ENCODE measurements at regions not wholly inside any gene's neighbourhood (a gene's known extent, or its start where the extent isn't known, plus 50 kb on each side); places are given as distances from the start of the nearest gene placed in this dataset.
A peak's percentile ranks its signal among the peaks of the same experiment; 100 is the strongest.

GRCh38 chr2:21438949-21439348 lies 315.2 kb downstream of the TDRD15 start:
- no peak overlapping the region for H3K27ac ChIP-seq
- no peak for FAIRE-seq
- ATAC-seq: no peak
- H3K4me3 ChIP-seq: no peak overlapping the region
- 36% methylated on average over 3 of the region's 3 CpGs for WGBS (ENCODE audit: missing lambda C conversion rate)
- TF ChIP-seq EHF (CRISPR knock-in tag; IDR thresholded peaks at IDR 0.05) (no peak), SMC3 (IDR thresholded peaks at IDR 0.05) (no peak), HOXB5 (CRISPR knock-in tag; IDR thresholded peaks at IDR 0.05) (no peak), CBX2 (IDR thresholded peaks at IDR 0.05; ENCODE audit: borderline replicate concordance, low read depth) (no peak), MAZ (IDR thresholded peaks at IDR 0.05; ENCODE audit: borderline replicate concordance, low read depth, low read length) (no peak), GATA3 (IDR thresholded peaks at IDR 0.05; ENCODE audit: borderline replicate concordance) (no peak), HEYL (CRISPR knock-in tag; IDR thresholded peaks at IDR 0.05) (no peak), ZNF302 (CRISPR knock-in tag; IDR thresholded peaks at IDR 0.05) (no peak), RFX5 (IDR thresholded peaks at IDR 0.05) (no peak), SREBF2 (IDR thresholded peaks at IDR 0.05) (no peak), NFE2L2 (conservative IDR thresholded peaks at IDR 0.05; ENCODE audit: low read length) (no peak)
- H3K9me3 ChIP-seq: no peaks in the 10 kb centered on the region
- ChIA-PET POLR2A (no interaction called here), CTCF (interaction anchor here (1.3 kb wide), 1 partner anchor 8 kb away, joined by 3 read pairs; no protein-coding TSS in a partner anchor)
- no peak overlapping the region for H3K4me2 ChIP-seq
- DNase-seq (ENCODE audit: low read depth in 1 of 2, low spot score in 1 of 2): peak in 1 of 2 experiments; percentile 7
- H3K4me1 ChIP-seq: no peaks in the 10 kb centered on the region

GRCh38 chr2:21441442-21441841 lies 317.7 kb downstream of the TDRD15 start:
- H3K4me1 ChIP-seq: no peaks in the 10 kb centered on the region
- ChIA-PET POLR2A (no interaction called here), CTCF (no interaction called here)
- H3K4me3 ChIP-seq: no peak overlapping the region
- 50% methylated on average over 7 of the region's 7 CpGs for WGBS (ENCODE audit: missing lambda C conversion rate)
- H3K4me2 ChIP-seq: no peak overlapping the region
- H3K9me3 ChIP-seq: no peaks in the 10 kb centered on the region
- ATAC-seq: no peak
- no peak overlapping the region for H3K27ac ChIP-seq
- FAIRE-seq: no peak
- TF ChIP-seq ZFP36 (IDR thresholded peaks at IDR 0.05; ENCODE audit: borderline replicate concordance, partially characterized antibody) (no peak), FOXS1 (CRISPR knock-in tag; IDR thresholded peaks at IDR 0.05) (no peak), TP53 (CRISPR knock-in tag; IDR thresholded peaks at IDR 0.05) (no peak), RNF2 (IDR thresholded peaks at IDR 0.05; ENCODE audit: borderline replicate concordance, low read depth) (no peak), CEBPB (IDR thresholded peaks at IDR 0.05) (no peak), JUNB (IDR thresholded peaks at IDR 0.05) (no peak), NPAS2 (CRISPR knock-in tag; IDR thresholded peaks at IDR 0.05; ENCODE audit: borderline replicate concordance) (no peak), HOXA7 (CRISPR knock-in tag; IDR thresholded peaks at IDR 0.05) (no peak), FOSB (CRISPR knock-in tag; IDR thresholded peaks at IDR 0.05) (no peak), HDAC2 (IDR thresholded peaks at IDR 0.05) (no peak)
- no peak for DNase-seq (ENCODE audit: low read depth in 1 of 2, low spot score in 1 of 2)

GRCh38 chr2:21443494-21444105 lies 319.8 kb downstream of the TDRD15 start:
- H3K27ac ChIP-seq: no peak overlapping the region
- no peak overlapping the region for H3K4me2 ChIP-seq
- ATAC-seq: no peak
- TF ChIP-seq JUN (IDR thresholded peaks at IDR 0.05) (no peak), SMC3 (IDR thresholded peaks at IDR 0.05) (no peak), FOXS1 (CRISPR knock-in tag; IDR thresholded peaks at IDR 0.05) (no peak), CTCF (IDR thresholded peaks at IDR 0.05) (no peak), ZFP36 (IDR thresholded peaks at IDR 0.05; ENCODE audit: borderline replicate concordance, partially characterized antibody) (no peak), RAD21 (conservative IDR thresholded peaks at IDR 0.05 in 1 of 2, IDR thresholded peaks at IDR 0.05 in 1 of 2) (no peak), EHF (CRISPR knock-in tag; IDR thresholded peaks at IDR 0.05) (no peak), TFCP2L1 (CRISPR knock-in tag; IDR thresholded peaks at IDR 0.05) (no peak), MAFK (IDR thresholded peaks at IDR 0.05; ENCODE audit: partially characterized antibody) (no peak)
- no peak for FAIRE-seq
- no peak for DNase-seq (ENCODE audit: low read depth in 1 of 2, low spot score in 1 of 2)
- CTCF ChIA-PET: no interaction called here
- no peaks in the 10 kb centered on the region for H3K4me1 ChIP-seq
- H3K9me3 ChIP-seq: no peaks in the 10 kb centered on the region
- POLR2A ChIA-PET: no interaction called here
- H3K4me3 ChIP-seq: no peak overlapping the region
- 7% methylated on average over 5 of the region's 5 CpGs for WGBS (ENCODE audit: missing lambda C conversion rate)
